HL-60 (cell line): ENCODE measurements at regions not wholly inside any gene's neighbourhood (a gene's known extent, or its start where the extent isn't known, plus 50 kb on each side); places are given as distances from the start of the nearest gene placed in this dataset.

Experiments
- POLR2AphosphoS5 ChIP-seq: IDR thresholded peaks from 2 replicates; pipeline ENCODE4 v1.6.1; 2012; ENCODE audit warnings: low read depth
- TF ChIP-seq, protein P1 (sequence below): IDR thresholded peaks from one replicate; pipeline ENCODE4 v1.5.1; 2011; ENCODE audit warnings: low read length, control low read depth, inconsistent platforms; ENCODE audit not compliant: insufficient read depth

- no peak for TF ChIP-seq POLR2AphosphoS5
- TF ChIP-seq, protein P1, sequence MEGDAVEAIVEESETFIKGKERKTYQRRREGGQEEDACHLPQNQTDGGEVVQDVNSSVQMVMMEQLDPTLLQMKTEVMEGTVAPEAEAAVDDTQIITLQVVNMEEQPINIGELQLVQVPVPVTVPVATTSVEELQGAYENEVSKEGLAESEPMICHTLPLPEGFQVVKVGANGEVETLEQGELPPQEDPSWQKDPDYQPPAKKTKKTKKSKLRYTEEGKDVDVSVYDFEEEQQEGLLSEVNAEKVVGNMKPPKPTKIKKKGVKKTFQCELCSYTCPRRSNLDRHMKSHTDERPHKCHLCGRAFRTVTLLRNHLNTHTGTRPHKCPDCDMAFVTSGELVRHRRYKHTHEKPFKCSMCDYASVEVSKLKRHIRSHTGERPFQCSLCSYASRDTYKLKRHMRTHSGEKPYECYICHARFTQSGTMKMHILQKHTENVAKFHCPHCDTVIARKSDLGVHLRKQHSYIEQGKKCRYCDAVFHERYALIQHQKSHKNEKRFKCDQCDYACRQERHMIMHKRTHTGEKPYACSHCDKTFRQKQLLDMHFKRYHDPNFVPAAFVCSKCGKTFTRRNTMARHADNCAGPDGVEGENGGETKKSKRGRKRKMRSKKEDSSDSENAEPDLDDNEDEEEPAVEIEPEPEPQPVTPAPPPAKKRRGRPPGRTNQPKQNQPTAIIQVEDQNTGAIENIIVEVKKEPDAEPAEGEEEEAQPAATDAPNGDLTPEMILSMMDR, result no peak
Observed at GRCh38 chr13:31964168-31964567, 67.4 kb upstream of the FRY start.
